ENCODE measurements at regions not wholly inside any gene's neighbourhood (a gene's known extent, or its start where the extent isn't known, plus 50 kb on each side); places are given as distances from the start of the nearest gene placed in this dataset.

GRCh38 chrX:34227804-34228203 is 95.7 kb upstream of the FAM47A start:
- no peak for TF ChIP-seq ZNF512 (CRISPR knock-in tag; IDR thresholded peaks at IDR 0.05; ENCODE audit: borderline replicate concordance)
- no peak for TF ChIP-seq RELA (CRISPR knock-in tag; IDR thresholded peaks at IDR 0.05; ENCODE audit: borderline replicate concordance)
- no peak for TF ChIP-seq ETV6 (CRISPR knock-in tag; IDR thresholded peaks at IDR 0.05)
- TF ChIP-seq, protein P1, sequence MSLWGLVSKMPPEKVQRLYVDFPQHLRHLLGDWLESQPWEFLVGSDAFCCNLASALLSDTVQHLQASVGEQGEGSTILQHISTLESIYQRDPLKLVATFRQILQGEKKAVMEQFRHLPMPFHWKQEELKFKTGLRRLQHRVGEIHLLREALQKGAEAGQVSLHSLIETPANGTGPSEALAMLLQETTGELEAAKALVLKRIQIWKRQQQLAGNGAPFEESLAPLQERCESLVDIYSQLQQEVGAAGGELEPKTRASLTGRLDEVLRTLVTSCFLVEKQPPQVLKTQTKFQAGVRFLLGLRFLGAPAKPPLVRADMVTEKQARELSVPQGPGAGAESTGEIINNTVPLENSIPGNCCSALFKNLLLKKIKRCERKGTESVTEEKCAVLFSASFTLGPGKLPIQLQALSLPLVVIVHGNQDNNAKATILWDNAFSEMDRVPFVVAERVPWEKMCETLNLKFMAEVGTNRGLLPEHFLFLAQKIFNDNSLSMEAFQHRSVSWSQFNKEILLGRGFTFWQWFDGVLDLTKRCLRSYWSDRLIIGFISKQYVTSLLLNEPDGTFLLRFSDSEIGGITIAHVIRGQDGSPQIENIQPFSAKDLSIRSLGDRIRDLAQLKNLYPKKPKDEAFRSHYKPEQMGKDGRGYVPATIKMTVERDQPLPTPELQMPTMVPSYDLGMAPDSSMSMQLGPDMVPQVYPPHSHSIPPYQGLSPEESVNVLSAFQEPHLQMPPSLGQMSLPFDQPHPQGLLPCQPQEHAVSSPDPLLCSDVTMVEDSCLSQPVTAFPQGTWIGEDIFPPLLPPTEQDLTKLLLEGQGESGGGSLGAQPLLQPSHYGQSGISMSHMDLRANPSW (CRISPR knock-in tag; conservative IDR thresholded peaks at IDR 0.05; ENCODE audit: low read depth) = no peak
- TF ChIP-seq FOXP4 (CRISPR knock-in tag; IDR thresholded peaks at IDR 0.05) = no peak
- TF ChIP-seq CTCF (IDR thresholded peaks at IDR 0.05) = no peak
- TF ChIP-seq ZBTB21 (CRISPR knock-in tag; IDR thresholded peaks at IDR 0.05; ENCODE audit: borderline replicate concordance) = no peak
- no peak for TF ChIP-seq ESRRA (CRISPR knock-in tag; IDR thresholded peaks at IDR 0.05; ENCODE audit: borderline replicate concordance)
- TF ChIP-seq, protein P2, sequence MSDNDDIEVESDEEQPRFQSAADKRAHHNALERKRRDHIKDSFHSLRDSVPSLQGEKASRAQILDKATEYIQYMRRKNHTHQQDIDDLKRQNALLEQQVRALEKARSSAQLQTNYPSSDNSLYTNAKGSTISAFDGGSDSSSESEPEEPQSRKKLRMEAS (CRISPR knock-in tag; IDR thresholded peaks at IDR 0.05) = no peak
- TF ChIP-seq NR1H2 (CRISPR knock-in tag; IDR thresholded peaks at IDR 0.05) = no peak

Measured in WTC11 (cell line).